GM19025 (cell line): ENCODE measurements at regions not wholly inside any gene's neighbourhood (a gene's known extent, or its start where the extent isn't known, plus 50 kb on each side); places are given as distances from the start of the nearest gene placed in this dataset.

Experiments
- ATAC-seq: cut with Tn5 transposase; IDR thresholded peaks from one replicate; pipeline ENCODE4 v1.9.1; 2021; ENCODE audit warnings: mild to moderate bottlenecking, low read depth, moderate library complexity; ENCODE audit not compliant: unreplicated experiment

GRCh38 chr6:154561750-154562149, 51.3 kb upstream of the CNKSR3 start:
- no peak for ATAC-seq

GRCh38 chr6:154565331-154565730, 54.8 kb upstream of the CNKSR3 start:
- no peak for ATAC-seq

- no peak for ATAC-seq
Observed at GRCh38 chr6:154566866-154567265, 56.4 kb upstream of the CNKSR3 start.

- no peak for ATAC-seq
Observed at GRCh38 chr6:154567695-154568220, 57.3 kb upstream of the CNKSR3 start.

GRCh38 chr6:154569156-154569862, 58.8 kb upstream of the CNKSR3 start:
- no peak for ATAC-seq

- ATAC-seq = no peak
Observed at GRCh38 chr6:154570505-154570904, 60.0 kb upstream of the CNKSR3 start.

- no peak for ATAC-seq
Observed at GRCh38 chr6:154572556-154572955, 62.1 kb upstream of the CNKSR3 start.

- ATAC-seq = no peak
Observed at GRCh38 chr6:154578004-154578559, 67.6 kb upstream of the CNKSR3 start.

- ATAC-seq = no peak
Observed at GRCh38 chr6:154579046-154579445, 68.6 kb upstream of the CNKSR3 start.

- ATAC-seq = no peak
Observed at GRCh38 chr6:154579485-154579884, 69.0 kb upstream of the CNKSR3 start.

- no peak for ATAC-seq
Observed at GRCh38 chr6:154580397-154581135, 70.1 kb upstream of the CNKSR3 start.

GRCh38 chr6:154582696-154583095, 72.2 kb upstream of the CNKSR3 start:
- ATAC-seq = no peak

- ATAC-seq = no peak
Observed at GRCh38 chr6:154583546-154584188, 73.2 kb upstream of the CNKSR3 start.

- no peak for ATAC-seq
Observed at GRCh38 chr6:154590756-154591155, 80.3 kb upstream of the CNKSR3 start.

- no peak for ATAC-seq
Observed at GRCh38 chr6:154591234-154591633, 80.7 kb upstream of the CNKSR3 start.

GRCh38 chr6:154592199-154592860, 81.8 kb upstream of the CNKSR3 start:
- ATAC-seq = no peak

- ATAC-seq = no peak
Observed at GRCh38 chr6:154593122-154593521, 82.6 kb upstream of the CNKSR3 start.

- no peak for ATAC-seq
Observed at GRCh38 chr6:154594496-154595198, 84.2 kb upstream of the CNKSR3 start.

GRCh38 chr6:154595538-154595937, 85.1 kb upstream of the CNKSR3 start:
- ATAC-seq = no peak

GRCh38 chr6:154596009-154596408, 85.5 kb upstream of the CNKSR3 start:
- ATAC-seq = no peak
